ENCODE measurements at regions not wholly inside any gene's neighbourhood (a gene's known extent, or its start where the extent isn't known, plus 50 kb on each side); places are given as distances from the start of the nearest gene placed in this dataset.

DNA sequence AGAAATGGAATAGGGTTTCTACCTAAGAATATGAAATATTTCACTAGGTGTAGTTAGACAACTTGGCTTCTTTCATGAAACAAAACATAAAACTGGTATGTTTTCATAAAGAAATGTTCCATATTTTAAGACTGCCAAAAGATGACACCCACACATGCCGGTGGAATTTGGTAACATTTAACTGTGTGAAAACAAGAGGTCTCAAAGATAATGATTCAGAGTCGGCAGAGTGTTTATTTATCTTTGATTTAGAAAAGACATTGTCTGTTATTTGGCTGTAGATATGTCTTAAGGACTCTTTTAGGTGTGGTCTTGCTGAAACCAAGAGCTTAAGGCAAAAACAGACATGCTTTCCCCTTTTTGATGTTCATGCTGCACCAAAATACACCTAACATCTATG is 63.5 kb upstream of the FN1 start:
- no peak for DNase-seq (ENCODE audit: low read depth)
- TF ChIP-seq, protein P1, sequence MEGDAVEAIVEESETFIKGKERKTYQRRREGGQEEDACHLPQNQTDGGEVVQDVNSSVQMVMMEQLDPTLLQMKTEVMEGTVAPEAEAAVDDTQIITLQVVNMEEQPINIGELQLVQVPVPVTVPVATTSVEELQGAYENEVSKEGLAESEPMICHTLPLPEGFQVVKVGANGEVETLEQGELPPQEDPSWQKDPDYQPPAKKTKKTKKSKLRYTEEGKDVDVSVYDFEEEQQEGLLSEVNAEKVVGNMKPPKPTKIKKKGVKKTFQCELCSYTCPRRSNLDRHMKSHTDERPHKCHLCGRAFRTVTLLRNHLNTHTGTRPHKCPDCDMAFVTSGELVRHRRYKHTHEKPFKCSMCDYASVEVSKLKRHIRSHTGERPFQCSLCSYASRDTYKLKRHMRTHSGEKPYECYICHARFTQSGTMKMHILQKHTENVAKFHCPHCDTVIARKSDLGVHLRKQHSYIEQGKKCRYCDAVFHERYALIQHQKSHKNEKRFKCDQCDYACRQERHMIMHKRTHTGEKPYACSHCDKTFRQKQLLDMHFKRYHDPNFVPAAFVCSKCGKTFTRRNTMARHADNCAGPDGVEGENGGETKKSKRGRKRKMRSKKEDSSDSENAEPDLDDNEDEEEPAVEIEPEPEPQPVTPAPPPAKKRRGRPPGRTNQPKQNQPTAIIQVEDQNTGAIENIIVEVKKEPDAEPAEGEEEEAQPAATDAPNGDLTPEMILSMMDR (IDR thresholded peaks at IDR 0.05; ENCODE audit: insufficient read depth, low read depth, low read length, missing control alignments): no peak
- no peak overlapping the region for H3K4me3 ChIP-seq (ENCODE audit: low read depth, low read length)

DNA sequence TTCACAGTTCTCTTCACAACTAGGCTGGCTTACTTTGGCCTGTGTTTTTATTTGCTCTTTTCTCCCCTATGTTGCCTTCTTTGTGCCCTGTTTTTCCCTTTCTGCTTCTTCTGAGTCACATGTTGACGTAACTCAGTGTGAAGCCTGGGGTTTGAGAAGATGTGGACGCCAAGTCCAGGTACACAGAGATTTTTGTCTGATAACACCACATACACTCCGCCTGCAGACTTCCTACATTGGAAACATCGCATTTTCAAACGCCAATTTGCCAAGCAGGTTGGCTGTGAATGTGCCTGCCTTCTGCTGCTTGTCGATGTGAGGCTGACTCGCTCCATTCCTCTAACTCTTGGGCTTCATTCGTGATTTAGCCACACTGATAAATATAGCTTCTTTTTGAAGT is 62.6 kb upstream of the FN1 start:
- H3K4me3 ChIP-seq (ENCODE audit: low read depth, low read length): no peak overlapping the region
- TF ChIP-seq, protein P1 (IDR thresholded peaks at IDR 0.05; ENCODE audit: insufficient read depth, low read depth, low read length, missing control alignments): no peak
- no peak for DNase-seq (ENCODE audit: low read depth)

DNA sequence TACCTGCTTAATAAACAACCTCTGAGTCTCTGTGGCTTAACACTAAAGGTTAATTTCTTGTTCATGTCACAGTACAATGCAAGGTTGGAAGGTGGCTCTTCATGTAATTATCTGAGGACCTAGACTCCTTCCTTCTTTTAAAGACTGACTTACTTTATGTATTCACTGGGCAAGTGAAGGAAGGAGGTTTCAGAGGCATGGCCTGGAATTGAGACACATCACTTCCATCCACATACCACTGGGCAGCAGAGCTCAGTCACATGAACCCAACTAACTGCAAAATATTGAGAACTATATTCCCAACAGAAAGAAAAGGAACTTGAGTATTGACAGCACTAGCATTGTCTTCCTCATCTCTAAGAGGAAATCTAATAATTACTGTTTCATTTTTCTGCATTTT is 57.5 kb upstream of the FN1 start:
- DNase-seq (ENCODE audit: low read depth): no peak
- TF ChIP-seq, protein P1 (IDR thresholded peaks at IDR 0.05; ENCODE audit: insufficient read depth, low read depth, low read length, missing control alignments): no peak
- no peak overlapping the region for H3K4me3 ChIP-seq (ENCODE audit: low read depth, low read length)

DNA sequence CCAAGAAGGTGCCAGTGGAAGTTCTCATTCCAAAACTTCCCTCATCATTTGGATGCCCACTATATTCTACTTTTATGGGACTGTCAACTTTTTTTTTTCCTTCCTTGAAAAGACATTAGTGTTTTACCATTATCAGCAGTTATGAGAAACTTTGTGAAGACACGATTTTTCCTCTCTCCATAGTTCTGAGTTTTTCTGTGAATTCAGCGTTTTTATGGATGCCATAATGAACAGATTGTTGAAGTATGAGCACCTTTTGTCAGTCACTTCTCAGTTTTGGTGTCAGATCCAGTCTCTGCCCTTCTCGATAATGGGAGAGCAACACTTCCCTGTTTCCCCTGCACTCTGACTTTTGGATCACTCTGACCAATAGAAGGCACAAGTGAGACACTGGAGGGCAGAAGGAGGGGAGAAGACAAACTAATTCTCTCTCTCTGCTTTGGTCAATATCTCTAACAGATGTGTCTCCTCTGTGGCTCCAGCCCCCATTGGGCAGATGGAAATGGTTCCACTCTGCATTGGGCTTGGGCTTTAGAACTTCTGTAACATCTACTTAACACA is 53.5 kb upstream of the FN1 start:
- TF ChIP-seq, protein P1 (IDR thresholded peaks at IDR 0.05; ENCODE audit: insufficient read depth, low read depth, low read length, missing control alignments): no peak
- DNase-seq (ENCODE audit: low read depth): no peak
- no peak overlapping the region for H3K4me3 ChIP-seq (ENCODE audit: low read depth, low read length)

- DNase-seq (ENCODE audit: low read depth): no peak
- TF ChIP-seq, protein P1 (IDR thresholded peaks at IDR 0.05; ENCODE audit: insufficient read depth, low read depth, low read length, missing control alignments): no peak
- no peak overlapping the region for H3K4me3 ChIP-seq (ENCODE audit: low read depth, low read length)
Measured at GRCh38 chr2:215487002-215487372, 51.1 kb upstream of the FN1 start.

GRCh38 chr2:215486291-215487001 is 50.6 kb upstream of the FN1 start:
- no peak overlapping the region for H3K4me3 ChIP-seq (ENCODE audit: low read depth, low read length)
- DNase-seq (ENCODE audit: low read depth): no peak
- TF ChIP-seq, protein P1 (IDR thresholded peaks at IDR 0.05; ENCODE audit: insufficient read depth, low read depth, low read length, missing control alignments): no peak

Data from GM12865 (cell line).